Posterior cingulate gyrus (tissue), 11 donors: ENCODE measurements at regions not wholly inside any gene's neighbourhood (a gene's known extent, or its start where the extent isn't known, plus 50 kb on each side); places are given as distances from the start of the nearest gene placed in this dataset.
A peak's percentile ranks its signal among the peaks of the same experiment; 100 is the strongest.

Experiments
- DNase-seq, 10 donors: peaks; one replicate each; pipeline versions ENCODE4 v3.0.0 to v3.0.0-alpha.2; 2020 to 2021; ENCODE audit warnings: mixed read lengths in 3 of 10
- intact Hi-C: fragments of 100-400 bp; cut with DNase I; formaldehyde crosslinking; loops from one replicate; pipeline ENCODE4 v1.15.1; 2023

GRCh38 chr2:221085341-221085900, 486.7 kb downstream of the EPHA4 start:
- intact Hi-C loops: no loop called here
- no peak for DNase-seq

GRCh38 chr2:221085936-221086335, 486.2 kb downstream of the EPHA4 start:
- no peak for DNase-seq
- intact Hi-C loops: no loop called here

- no peak for DNase-seq
- intact Hi-C loops: no loop called here
Observed at GRCh38 chr2:221087779-221088178, 484.3 kb downstream of the EPHA4 start.

GRCh38 chr2:221088506-221088905, 483.6 kb downstream of the EPHA4 start:
- intact Hi-C loops: no loop called here
- no peak for DNase-seq

- intact Hi-C loops: no loop called here
- no peak for DNase-seq
Observed at GRCh38 chr2:221095356-221095755, 476.7 kb downstream of the EPHA4 start.

GRCh38 chr2:221096706-221097567, 475.2 kb downstream of the EPHA4 start:
- DNase-seq: no peak
- intact Hi-C loops: no loop called here

GRCh38 chr2:221097568-221097915, 474.6 kb downstream of the EPHA4 start:
- DNase-seq: no peak
- intact Hi-C loops: no loop called here

GRCh38 chr2:221097949-221098348, 474.2 kb downstream of the EPHA4 start:
- intact Hi-C loops: no loop called here

GRCh38 chr2:221100467-221101089, 471.5 kb downstream of the EPHA4 start:
- intact Hi-C loops: no loop called here

More at GRCh38 chr2:221097949-221098348, 474.2 kb downstream of the EPHA4 start:
- no peak for DNase-seq

GRCh38 chr2:221102896-221103688, 469.0 kb downstream of the EPHA4 start:
- no peak for DNase-seq
- intact Hi-C loops: no loop called here

More at GRCh38 chr2:221100467-221101089, 471.5 kb downstream of the EPHA4 start:
- DNase-seq: no peak

GRCh38 chr2:221103930-221104329, 468.2 kb downstream of the EPHA4 start:
- DNase-seq: peak in 6 of 10 donors; percentile 4 to 85 (median 50)
- intact Hi-C loops: no loop called here

- DNase-seq: peak; percentile 33 to 93 (median 60)
- intact Hi-C loops: no loop called here
Observed at GRCh38 chr2:221104361-221104811, 467.7 kb downstream of the EPHA4 start.

- DNase-seq: no peak
Observed at GRCh38 chr2:221106241-221106640, 465.9 kb downstream of the EPHA4 start.

GRCh38 chr2:221107424-221107823, 464.7 kb downstream of the EPHA4 start:
- DNase-seq: no peak
- intact Hi-C loops: no loop called here

More at GRCh38 chr2:221106241-221106640, 465.9 kb downstream of the EPHA4 start:
- intact Hi-C loops: no loop called here

- intact Hi-C loops: no loop called here
Observed at GRCh38 chr2:221109552-221109951, 462.6 kb downstream of the EPHA4 start.

GRCh38 chr2:221111739-221112138, 460.4 kb downstream of the EPHA4 start:
- DNase-seq: no peak
- intact Hi-C loops: no loop called here

More at GRCh38 chr2:221109552-221109951, 462.6 kb downstream of the EPHA4 start:
- DNase-seq: no peak

- intact Hi-C loops: no loop called here
- no peak for DNase-seq
Observed at GRCh38 chr2:221112744-221113143, 459.4 kb downstream of the EPHA4 start.

- intact Hi-C loops: no loop called here
- no peak for DNase-seq
Observed at GRCh38 chr2:221115944-221116343, 456.2 kb downstream of the EPHA4 start.

GRCh38 chr2:221120643-221121042, 451.5 kb downstream of the EPHA4 start:
- no peak for DNase-seq
- intact Hi-C loops: no loop called here

- intact Hi-C loops: no loop called here
- no peak for DNase-seq
Observed at GRCh38 chr2:221123396-221123795, 448.7 kb downstream of the EPHA4 start.
